ENCODE measurements at regions not wholly inside any gene's neighbourhood (a gene's known extent, or its start where the extent isn't known, plus 50 kb on each side); places are given as distances from the start of the nearest gene placed in this dataset.

DNA sequence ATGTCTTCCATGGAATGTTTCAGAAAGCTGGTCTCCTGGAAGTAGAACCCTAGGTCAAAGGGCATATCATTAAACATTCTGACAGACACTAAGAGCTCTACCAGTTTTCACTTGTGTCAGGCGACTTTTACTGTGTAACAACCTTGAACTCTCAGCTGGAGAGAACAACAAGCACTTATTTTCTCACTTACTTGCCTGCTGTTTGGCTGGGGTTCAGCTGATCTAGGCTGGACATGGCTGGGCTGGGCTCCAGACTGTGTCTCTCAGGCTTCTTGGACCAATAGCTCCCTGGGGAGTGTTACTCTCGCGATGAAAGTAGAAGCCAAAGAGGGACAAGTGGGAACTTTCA lies 527.3 kb downstream of the SHQ1 start:
- Histone ChIP-seq H3K36me3 (ENCODE audit: control insufficient read depth, insufficient read depth, low read length) (no peaks in the 10 kb centered on the region), H3K4me3 (ENCODE audit: low read length) (no peak overlapping the region), H3K27me3 (ENCODE audit: control insufficient read depth, insufficient read depth, low read length) (no peaks in the 10 kb centered on the region), H3K9me3 (ENCODE audit: control insufficient read depth, insufficient read depth, low read length) (no peaks in the 10 kb centered on the region), H3K27ac (ENCODE audit: low read length) (no peak overlapping the region), H3K4me1 (ENCODE audit: control insufficient read depth, insufficient read depth, low read length) (no peaks in the 10 kb centered on the region)
- no peak for DNase-seq (ENCODE audit: low read depth, low spot score)
- no CpG with 5 or more reads among the region's 3 CpGs for WGBS (ENCODE audit: insufficient coverage, insufficient read length)

DNA sequence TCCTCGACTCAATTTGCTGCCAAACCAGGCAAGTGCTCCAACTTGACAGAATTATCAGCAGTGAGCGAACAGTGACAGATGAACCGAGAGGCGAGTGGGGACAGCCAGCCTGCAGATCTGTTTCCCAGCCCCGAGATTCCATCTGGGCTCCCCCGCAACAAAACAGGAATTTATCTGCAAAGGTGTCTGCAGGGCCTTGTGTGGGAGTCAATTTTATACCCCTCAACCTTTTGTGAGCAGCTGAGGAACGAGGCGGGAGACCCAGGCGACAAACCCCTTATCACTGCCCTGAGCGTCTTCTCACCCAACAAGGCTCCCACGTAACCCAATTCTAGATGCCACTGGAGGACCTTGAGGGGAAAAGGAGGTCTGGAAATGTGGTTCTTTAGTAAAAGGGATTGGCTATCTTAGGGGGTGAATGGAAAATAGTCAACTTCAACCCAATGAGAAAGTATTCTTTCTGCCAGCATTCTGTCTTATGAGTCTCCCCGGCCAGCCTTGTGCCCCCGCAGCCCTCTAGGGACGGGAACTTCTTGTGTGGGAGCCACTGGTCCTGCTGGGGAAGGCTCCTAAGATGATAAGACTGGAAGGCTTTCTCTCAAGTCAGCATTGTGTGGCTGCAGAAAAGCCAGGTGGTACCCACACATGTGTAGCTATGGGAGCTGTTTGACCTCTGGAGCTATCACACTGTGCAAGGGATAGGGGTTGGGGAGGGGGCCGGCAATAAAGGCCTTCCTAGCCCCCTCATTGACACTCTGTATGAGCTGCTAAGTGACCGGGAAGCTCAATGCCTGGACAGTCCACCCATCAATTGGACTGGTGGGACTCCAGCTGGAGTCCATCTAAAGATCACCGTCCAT lies 527.9 kb downstream of the SHQ1 start:
- no peak for DNase-seq (ENCODE audit: low read depth, low spot score)
- no peak overlapping the region for H3K27ac ChIP-seq (ENCODE audit: low read length)
- no peak overlapping the region for H3K4me3 ChIP-seq (ENCODE audit: low read length)
- no peaks in the 10 kb centered on the region for H3K9me3 ChIP-seq (ENCODE audit: control insufficient read depth, insufficient read depth, low read length)
- no CpG with 5 or more reads among the region's 17 CpGs for WGBS (ENCODE audit: insufficient coverage, insufficient read length)
- no peaks in the 10 kb centered on the region for H3K36me3 ChIP-seq (ENCODE audit: control insufficient read depth, insufficient read depth, low read length)
- no peaks in the 10 kb centered on the region for H3K27me3 ChIP-seq (ENCODE audit: control insufficient read depth, insufficient read depth, low read length)
- H3K4me1 ChIP-seq (ENCODE audit: control insufficient read depth, insufficient read depth, low read length), result no peaks in the 10 kb centered on the region

DNA sequence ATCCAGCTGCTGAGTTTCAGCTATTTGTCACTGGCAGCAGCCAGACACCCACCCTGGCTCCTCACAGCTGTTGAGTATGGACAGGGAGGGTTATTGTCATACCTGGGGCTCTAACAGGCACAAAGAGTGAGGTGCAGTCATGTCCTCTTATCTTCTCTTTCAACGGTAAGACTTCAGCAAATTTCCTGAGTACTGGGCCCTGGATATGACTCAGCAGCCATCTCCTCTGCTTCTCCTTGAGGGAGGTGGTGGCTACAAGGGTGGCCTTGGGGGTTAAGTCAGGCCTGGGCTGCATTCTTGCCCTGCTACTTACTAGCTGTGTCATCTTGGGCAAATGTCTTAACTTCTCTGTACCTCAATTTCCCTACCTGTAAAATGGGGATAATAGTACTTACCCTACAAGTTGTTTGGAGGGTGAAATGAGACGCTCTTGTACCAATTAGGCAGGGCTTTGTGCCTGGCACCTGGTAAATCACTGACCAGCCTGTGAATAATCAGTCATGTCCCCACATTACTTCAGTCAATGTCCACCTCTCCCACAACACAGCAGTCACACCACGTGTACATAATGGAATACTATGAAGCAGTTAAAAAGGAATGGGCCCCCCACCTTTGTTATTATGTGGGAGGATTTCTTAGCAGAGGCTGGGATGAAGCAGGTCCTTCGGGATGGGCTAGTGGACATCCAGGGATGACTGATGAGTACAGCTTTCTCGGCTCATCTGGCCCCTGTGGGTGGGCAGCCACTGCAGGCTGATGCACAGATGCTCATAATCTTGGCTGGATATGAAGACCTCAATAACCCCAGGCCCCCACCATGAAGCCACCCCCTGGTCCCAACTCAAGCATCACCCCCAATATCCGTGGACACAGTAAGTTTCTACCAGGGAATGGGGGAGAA lies 528.8 kb downstream of the SHQ1 start:
- no peaks in the 10 kb centered on the region for H3K4me1 ChIP-seq (ENCODE audit: control insufficient read depth, insufficient read depth, low read length)
- H3K4me3 ChIP-seq (ENCODE audit: low read length), result no peak overlapping the region
- no peaks in the 10 kb centered on the region for H3K27me3 ChIP-seq (ENCODE audit: control insufficient read depth, insufficient read depth, low read length)
- no peak for DNase-seq (ENCODE audit: low read depth, low spot score)
- H3K9me3 ChIP-seq (ENCODE audit: control insufficient read depth, insufficient read depth, low read length), result no peaks in the 10 kb centered on the region
- no peaks in the 10 kb centered on the region for H3K36me3 ChIP-seq (ENCODE audit: control insufficient read depth, insufficient read depth, low read length)
- no peak overlapping the region for H3K27ac ChIP-seq (ENCODE audit: low read length)
- WGBS (ENCODE audit: insufficient coverage, insufficient read length), result no CpG with 5 or more reads among the region's 6 CpGs

GRCh38 chr3:72318504-72319193 lies 529.6 kb downstream of the SHQ1 start:
- Histone ChIP-seq H3K4me1 (ENCODE audit: control insufficient read depth, insufficient read depth, low read length) (no peaks in the 10 kb centered on the region), H3K4me3 (ENCODE audit: low read length) (no peak overlapping the region), H3K9me3 (ENCODE audit: control insufficient read depth, insufficient read depth, low read length) (no peaks in the 10 kb centered on the region), H3K36me3 (ENCODE audit: control insufficient read depth, insufficient read depth, low read length) (no peaks in the 10 kb centered on the region), H3K27me3 (ENCODE audit: control insufficient read depth, insufficient read depth, low read length) (no peaks in the 10 kb centered on the region), H3K27ac (ENCODE audit: low read length) (no peak overlapping the region)
- no peak for DNase-seq (ENCODE audit: low read depth, low spot score)
- WGBS (ENCODE audit: insufficient coverage, insufficient read length), result no CpG with 5 or more reads among the region's 12 CpGs

- Histone ChIP-seq H3K27ac (ENCODE audit: low read length) (no peak overlapping the region), H3K27me3 (ENCODE audit: control insufficient read depth, insufficient read depth, low read length) (no peaks in the 10 kb centered on the region), H3K4me3 (ENCODE audit: low read length) (no peak overlapping the region), H3K9me3 (ENCODE audit: control insufficient read depth, insufficient read depth, low read length) (no peaks in the 10 kb centered on the region), H3K36me3 (ENCODE audit: control insufficient read depth, insufficient read depth, low read length) (no peaks in the 10 kb centered on the region), H3K4me1 (ENCODE audit: control insufficient read depth, insufficient read depth, low read length) (no peaks in the 10 kb centered on the region)
- WGBS (ENCODE audit: insufficient coverage, insufficient read length), result no CpG with 5 or more reads among the region's 7 CpGs
- DNase-seq (ENCODE audit: low read depth, low spot score), result no peak
Measured at GRCh38 chr3:72317491-72317890, 530.8 kb downstream of the SHQ1 start.

GRCh38 chr3:72316501-72317279 lies 531.6 kb downstream of the SHQ1 start:
- no peak for DNase-seq (ENCODE audit: low read depth, low spot score)
- Histone ChIP-seq H3K27me3 (ENCODE audit: control insufficient read depth, insufficient read depth, low read length) (no peaks in the 10 kb centered on the region), H3K27ac (ENCODE audit: low read length) (no peak overlapping the region), H3K36me3 (ENCODE audit: control insufficient read depth, insufficient read depth, low read length) (no peaks in the 10 kb centered on the region), H3K4me3 (ENCODE audit: low read length) (no peak overlapping the region), H3K9me3 (ENCODE audit: control insufficient read depth, insufficient read depth, low read length) (no peaks in the 10 kb centered on the region), H3K4me1 (ENCODE audit: control insufficient read depth, insufficient read depth, low read length) (no peaks in the 10 kb centered on the region)
- WGBS (ENCODE audit: insufficient coverage, insufficient read length), result no CpG with 5 or more reads among the region's 13 CpGs

GRCh38 chr3:72313308-72313707 lies 528.4 kb upstream of the PROK2 start:
- H3K4me3 ChIP-seq (ENCODE audit: low read length), result no peak overlapping the region
- H3K36me3 ChIP-seq (ENCODE audit: control insufficient read depth, insufficient read depth, low read length), result no peaks in the 10 kb centered on the region
- no peaks in the 10 kb centered on the region for H3K4me1 ChIP-seq (ENCODE audit: control insufficient read depth, insufficient read depth, low read length)
- no peak overlapping the region for H3K27ac ChIP-seq (ENCODE audit: low read length)
- no peaks in the 10 kb centered on the region for H3K27me3 ChIP-seq (ENCODE audit: control insufficient read depth, insufficient read depth, low read length)
- WGBS (ENCODE audit: insufficient coverage, insufficient read length), result no CpG with 5 or more reads among the region's 1 CpG
- H3K9me3 ChIP-seq (ENCODE audit: control insufficient read depth, insufficient read depth, low read length), result no peaks in the 10 kb centered on the region
- DNase-seq (ENCODE audit: low read depth, low spot score), result no peak

GRCh38 chr3:72312339-72312738 lies 527.4 kb upstream of the PROK2 start:
- no peaks in the 10 kb centered on the region for H3K36me3 ChIP-seq (ENCODE audit: control insufficient read depth, insufficient read depth, low read length)
- H3K27me3 ChIP-seq (ENCODE audit: control insufficient read depth, insufficient read depth, low read length), result no peaks in the 10 kb centered on the region
- H3K27ac ChIP-seq (ENCODE audit: low read length), result no peak overlapping the region

DNA sequence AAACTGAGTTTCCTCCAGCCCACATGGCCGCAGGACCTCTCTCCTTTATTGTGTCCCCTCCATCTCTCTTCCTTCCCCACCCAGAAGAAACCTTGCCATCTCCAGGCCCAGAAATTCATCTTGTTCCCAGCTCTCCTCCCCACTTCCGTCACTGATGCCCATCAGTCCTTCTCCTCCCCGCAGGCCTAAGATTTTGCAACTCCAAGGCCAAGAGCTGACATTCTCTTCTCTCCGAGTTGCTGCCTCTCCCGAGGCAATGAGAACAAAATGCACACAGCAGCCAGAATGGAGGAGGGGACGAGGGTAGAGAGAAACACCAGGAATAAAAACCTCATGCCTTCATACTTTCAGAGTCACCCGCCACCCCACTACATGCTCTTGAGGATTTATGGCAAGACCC lies 526.5 kb upstream of the PROK2 start:
- Histone ChIP-seq H3K4me3 (ENCODE audit: low read length) (no peak overlapping the region), H3K27ac (ENCODE audit: low read length) (no peak overlapping the region), H3K27me3 (ENCODE audit: control insufficient read depth, insufficient read depth, low read length) (no peaks in the 10 kb centered on the region), H3K4me1 (ENCODE audit: control insufficient read depth, insufficient read depth, low read length) (no peaks in the 10 kb centered on the region), H3K9me3 (ENCODE audit: control insufficient read depth, insufficient read depth, low read length) (no peaks in the 10 kb centered on the region), H3K36me3 (ENCODE audit: control insufficient read depth, insufficient read depth, low read length) (no peaks in the 10 kb centered on the region)
- no CpG with 5 or more reads among the region's 7 CpGs for WGBS (ENCODE audit: insufficient coverage, insufficient read length)
- DNase-seq (ENCODE audit: low read depth, low spot score), result no peak

More at GRCh38 chr3:72312339-72312738, 527.4 kb upstream of the PROK2 start:
- H3K4me1 ChIP-seq (ENCODE audit: control insufficient read depth, insufficient read depth, low read length), result no peaks in the 10 kb centered on the region
- no peaks in the 10 kb centered on the region for H3K9me3 ChIP-seq (ENCODE audit: control insufficient read depth, insufficient read depth, low read length)
- no CpG with 5 or more reads among the region's 6 CpGs for WGBS (ENCODE audit: insufficient coverage, insufficient read length)
- DNase-seq (ENCODE audit: low read depth, low spot score), result no peak
- no peak overlapping the region for H3K4me3 ChIP-seq (ENCODE audit: low read length)

All from iPS DF 6.9 (cell line).